Fibroblast of pulmonary artery (primary cell): ENCODE measurements at regions not wholly inside any gene's neighbourhood (a gene's known extent, or its start where the extent isn't known, plus 50 kb on each side); places are given as distances from the start of the nearest gene placed in this dataset.
A peak's percentile ranks its signal among the peaks of the same experiment; 100 is the strongest.

Experiments used
- DNase-seq: peaks from one replicate; pipeline ENCODE4 v3.0.0-alpha.2; 2010; ENCODE audit warnings: low read depth
- H3K4me3 ChIP-seq: replicated peaks from 2 replicates; pipeline ENCODE4 v1.5.1; 2011; ENCODE audit warnings: low read depth, mild to moderate bottlenecking, control low read depth, low read length, moderate library complexity
- CTCF ChIP-seq: IDR thresholded peaks from 2 replicates; pipeline ENCODE4 v1.5.1; 2011; ENCODE audit warnings: mild to moderate bottlenecking, control low read depth, low read length, inconsistent platforms; ENCODE audit errors: missing control alignments

GRCh38 chr4:144819591-144819990 is 173.6 kb downstream of the HHIP start:
- no peak for DNase-seq
- TF ChIP-seq CTCF = no peak
- no peak overlapping the region for H3K4me3 ChIP-seq

- DNase-seq = peak; percentile 74
- H3K4me3 ChIP-seq = no peak overlapping the region
- TF ChIP-seq CTCF = no peak
These were observed 174.2 kb downstream of the HHIP start for GRCh38 chr4:144820011-144820727.

- DNase-seq = peak; percentile 84
- H3K4me3 ChIP-seq = no peak overlapping the region
- TF ChIP-seq CTCF = no peak
These were observed 174.8 kb downstream of the HHIP start for GRCh38 chr4:144820728-144821085.

- no peak for TF ChIP-seq CTCF
- DNase-seq = peak; percentile 25
These were observed 186.0 kb downstream of the HHIP start for GRCh38 chr4:144831971-144832370.

GRCh38 chr4:144845411-144845810 is 199.5 kb downstream of the HHIP start:
- DNase-seq = no peak
- no peak overlapping the region for H3K4me3 ChIP-seq
- no peak for TF ChIP-seq CTCF

More at GRCh38 chr4:144831971-144832370, 186.0 kb downstream of the HHIP start:
- no peak overlapping the region for H3K4me3 ChIP-seq

GRCh38 chr4:144851948-144852347 is 206.0 kb downstream of the HHIP start:
- DNase-seq = no peak
- no peak for TF ChIP-seq CTCF
- H3K4me3 ChIP-seq = no peak overlapping the region

GRCh38 chr4:144861471-144861870 is 215.5 kb downstream of the HHIP start:
- no peak overlapping the region for H3K4me3 ChIP-seq
- TF ChIP-seq CTCF = no peak
- DNase-seq = no peak
